Liver (tissue), 8 donors: ENCODE measurements at regions not wholly inside any gene's neighbourhood (a gene's known extent, or its start where the extent isn't known, plus 50 kb on each side); places are given as distances from the start of the nearest gene placed in this dataset.

ENCODE experiments used
- DNase-seq: peaks from one replicate; pipeline ENCODE4 v3.0.0-alpha.2; 2017; ENCODE audit warnings: low spot score
- H3K27ac ChIP-seq, 2 donors: one replicate each; pipeline ENCODE4 v1.7.0; 2013; ENCODE audit warnings: inconsistent platforms in 2 of 2, low read length in 2 of 2, control low read depth in 1 of 2, low read depth in 1 of 2, mild to moderate bottlenecking in 1 of 2
- H3K27me3 ChIP-seq, 4 donors: one replicate each; pipeline versions ENCODE4 v1.6.1 to v1.7.0; 2013; ENCODE audit warnings: low read length in 3 of 4, inconsistent platforms in 1 of 4, mild to moderate bottlenecking in 1 of 4, moderate library complexity in 1 of 4; ENCODE audit not compliant: control insufficient read depth in 4 of 4, insufficient read depth in 4 of 4
- H3K36me3 ChIP-seq, 4 donors: one replicate each; pipeline versions ENCODE4 v1.6.1 to v1.7.0; 2013; ENCODE audit warnings: low read length in 3 of 4, mild to moderate bottlenecking in 3 of 4, low read depth in 1 of 4, moderate library complexity in 1 of 4; ENCODE audit not compliant: control insufficient read depth in 4 of 4, insufficient read depth in 3 of 4
- H3K4me1 ChIP-seq, 4 donors: one replicate each; pipeline versions ENCODE4 v1.6.1 to v1.7.0; 2013; ENCODE audit warnings: low read length in 3 of 4, mild to moderate bottlenecking in 3 of 4, moderate library complexity in 1 of 4; ENCODE audit not compliant: control insufficient read depth in 4 of 4, insufficient read depth in 4 of 4
- H3K4me3 ChIP-seq, 3 donors: one replicate each; pipeline versions ENCODE4 v1.6.1 to v1.7.0; 2013; ENCODE audit warnings: low read length in 3 of 3, control low read depth in 1 of 3, low read depth in 1 of 3, mild to moderate bottlenecking in 1 of 3
- H3K9ac ChIP-seq, 2 donors: one replicate each; pipeline ENCODE4 v1.7.0; 2013; ENCODE audit warnings: low read length in 2 of 2, mild to moderate bottlenecking in 2 of 2, moderate library complexity in 2 of 2, control low read depth in 1 of 2, low read depth in 1 of 2
- H3K9me3 ChIP-seq, 4 donors: one replicate each; pipeline versions ENCODE4 v1.6.1 to v1.7.0; 2013; ENCODE audit warnings: low read length in 3 of 4; ENCODE audit not compliant: control insufficient read depth in 4 of 4
- EGR1 ChIP-seq, 2 donors: IDR thresholded peaks; 2 replicates each; pipeline ENCODE4 v1.6.1; 2016 to 2018; ENCODE audit warnings: antibody characterized with exemption in 2 of 2, low read depth in 2 of 2
- FOXA1 ChIP-seq: IDR thresholded peaks from 2 replicates; pipeline ENCODE4 v1.6.1; 2016; ENCODE audit warnings: antibody characterized with exemption
- FOXA2 ChIP-seq: IDR thresholded peaks from 2 replicates; pipeline ENCODE4 v1.6.1; 2016; ENCODE audit warnings: antibody characterized with exemption
- HNF4G ChIP-seq: IDR thresholded peaks from 2 replicates; pipeline ENCODE4 v1.6.1; 2016; ENCODE audit warnings: antibody characterized with exemption
- JUND ChIP-seq, 2 donors: IDR thresholded peaks; 2 replicates each; pipeline ENCODE4 v1.6.1; 2016; ENCODE audit warnings: antibody characterized with exemption in 2 of 2
- NR2F2 ChIP-seq: IDR thresholded peaks from 2 replicates; pipeline ENCODE4 v1.6.1; 2016; ENCODE audit warnings: antibody characterized with exemption
- RAD21 ChIP-seq, 2 donors: IDR thresholded peaks; 2 replicates each; pipeline ENCODE4 v1.6.1; 2016; ENCODE audit warnings: antibody characterized with exemption in 2 of 2, mild to moderate bottlenecking in 2 of 2
- RXRA ChIP-seq, 2 donors: IDR thresholded peaks; 2 replicates each; pipeline ENCODE4 v1.6.1; 2017 to 2018; ENCODE audit warnings: antibody characterized with exemption in 2 of 2, mild to moderate bottlenecking in 1 of 2
- SP1 ChIP-seq: IDR thresholded peaks from 2 replicates; pipeline ENCODE4 v1.6.1; 2018; ENCODE audit warnings: antibody characterized with exemption, mild to moderate bottlenecking
- TAF1 ChIP-seq: conservative IDR thresholded peaks from 2 replicates; pipeline ENCODE4 v1.6.1; 2016; ENCODE audit warnings: antibody characterized with exemption, mild to moderate bottlenecking
- WGBS: extraction: QIAGEN DNeasy Blood & Tissue Kit; methylation state at CpG from one replicate; pipeline ENCODE4 v1.1.7; 2013; 5-methylcytosine and 5-hydroxymethylcytosine counted together
- TF ChIP-seq, protein P1 (sequence below): IDR thresholded peaks from 2 replicates; pipeline ENCODE4 v1.6.1; 2016; ENCODE audit warnings: antibody characterized with exemption, mild to moderate bottlenecking
- TF ChIP-seq, protein P2 (sequence below): IDR thresholded peaks from 2 replicates; pipeline ENCODE4 v1.6.1; 2016; ENCODE audit warnings: antibody characterized with exemption
- TF ChIP-seq, protein P3 (sequence below): IDR thresholded peaks from 2 replicates; pipeline ENCODE4 v1.6.1; 2016; ENCODE audit warnings: antibody characterized with exemption
- TF ChIP-seq, protein P4 (sequence below): IDR thresholded peaks from 2 replicates; pipeline ENCODE4 v1.6.1; 2016; ENCODE audit warnings: antibody characterized with exemption
- TF ChIP-seq, protein P5 (sequence below): fragments of 150-350 bp; IDR thresholded peaks from 2 replicates; pipeline ENCODE4 v1.5.1; 2017; ENCODE audit warnings: improper control_type of control experiment, low read depth, low read length; ENCODE audit not compliant: missing input control
- donor health status: healthy.
- donor health status: healthy.
- donor health status: healthy.
- donor health status: healthy.
- donor health status: healthy.

DNA sequence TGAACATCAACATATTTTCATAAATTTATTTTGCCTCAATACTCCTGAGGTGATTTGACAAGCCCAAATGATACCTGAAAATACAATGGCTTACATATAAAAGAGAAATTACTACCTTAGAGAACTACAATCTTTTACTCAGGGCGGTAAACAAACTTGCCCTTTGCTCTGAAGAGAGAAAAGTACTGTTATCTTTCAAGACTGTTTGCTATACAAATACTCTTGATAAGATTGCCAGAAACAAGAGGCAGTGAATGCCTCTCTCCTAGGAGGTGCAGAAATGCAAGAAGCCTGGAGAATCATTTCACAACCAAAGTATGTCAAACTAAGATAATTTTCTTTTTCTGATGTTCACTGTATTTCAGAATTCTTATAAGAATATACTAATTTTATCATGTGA is 160.3 kb downstream of the ALX1 start:
- TF ChIP-seq EGR1 (IDR thresholded peaks at IDR 0.05; ENCODE audit: low read depth in 2 of 2) (no peak), SP1 (no peak), HNF4G (no peak), RAD21 (IDR thresholded peaks at IDR 0.05) (no peak)
- Histone ChIP-seq H3K27me3 (peaks cover 0 to 6% (median 2%) of the 10 kb centered on the region in 4 donors), H3K9ac (no peak overlapping the region), H3K36me3 (no peaks in the 10 kb centered on the region), H3K9me3 (no peaks in the 10 kb centered on the region), H3K4me1 (no peaks in the 10 kb centered on the region), H3K4me3 (no peak overlapping the region), H3K27ac (no peak overlapping the region)
- no peak for DNase-seq
- WGBS = 49% methylated on average over 1 of the region's 1 CpG

DNA sequence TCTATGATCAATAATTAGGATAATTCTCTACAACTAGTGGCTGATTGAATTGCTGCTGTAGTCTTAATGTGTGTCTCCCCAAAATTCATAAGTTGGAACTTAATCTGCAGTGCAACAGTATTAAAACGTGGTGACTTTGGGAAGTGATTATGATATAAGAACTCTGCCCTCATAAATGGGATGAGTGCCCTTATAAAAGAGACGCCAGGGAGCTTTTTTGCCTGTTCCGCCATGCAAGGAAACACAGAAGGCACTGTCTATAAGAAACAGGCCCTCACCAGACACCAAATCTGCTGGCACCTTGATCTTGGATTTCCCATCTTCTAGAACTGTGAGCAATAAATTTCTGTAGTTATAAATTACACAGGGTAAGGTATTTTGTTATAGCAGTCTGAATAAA is 161.0 kb downstream of the ALX1 start:
- Histone ChIP-seq H3K36me3 (no peaks in the 10 kb centered on the region), H3K4me1 (no peaks in the 10 kb centered on the region), H3K27me3 (peaks cover 0 to 6% (median 2%) of the 10 kb centered on the region in 4 donors), H3K27ac (no peak overlapping the region), H3K9ac (no peak overlapping the region), H3K4me3 (no peak overlapping the region), H3K9me3 (no peaks in the 10 kb centered on the region)
- TF ChIP-seq RXRA (IDR thresholded peaks at IDR 0.05) = no peak
- TF ChIP-seq JUND (IDR thresholded peaks at IDR 0.05) = no peak
- TF ChIP-seq SP1 = no peak
- WGBS = 72% methylated on average over 3 of the region's 3 CpGs
- no peak for DNase-seq

DNA sequence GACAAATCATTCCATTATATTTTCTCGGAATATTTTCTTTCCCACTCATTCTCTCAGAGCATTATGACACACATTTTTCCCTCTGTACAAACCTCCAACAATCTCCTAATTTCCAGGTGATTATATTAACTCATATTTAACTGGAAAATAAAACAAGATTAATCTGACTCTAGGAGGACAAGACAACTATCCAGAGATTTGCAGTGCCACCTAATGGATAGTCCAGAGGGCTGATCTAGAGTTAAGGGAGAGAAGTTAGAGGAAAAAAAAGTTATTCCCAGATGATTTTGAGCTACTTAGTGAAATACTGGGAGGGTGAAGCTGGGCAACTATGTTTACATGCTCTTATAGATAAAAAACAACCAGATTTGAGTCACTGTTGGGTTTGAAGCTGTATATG is 161.7 kb downstream of the ALX1 start:
- H3K4me1 ChIP-seq = no peaks in the 10 kb centered on the region
- no peaks in the 10 kb centered on the region for H3K9me3 ChIP-seq
- no peak for TF ChIP-seq FOXA1
- TF ChIP-seq RAD21 (IDR thresholded peaks at IDR 0.05) = peak; percentile 31 to 35
- no peak for DNase-seq
- H3K27ac ChIP-seq = no peak overlapping the region
- no peak overlapping the region for H3K4me3 ChIP-seq
- no peak overlapping the region for H3K9ac ChIP-seq
- no peaks in the 10 kb centered on the region for H3K36me3 ChIP-seq
- H3K27me3 ChIP-seq = peaks cover 0 to 6% (median 2%) of the 10 kb centered on the region in 4 donors
- WGBS = 76% methylated on average over 1 of the region's 1 CpG

DNA sequence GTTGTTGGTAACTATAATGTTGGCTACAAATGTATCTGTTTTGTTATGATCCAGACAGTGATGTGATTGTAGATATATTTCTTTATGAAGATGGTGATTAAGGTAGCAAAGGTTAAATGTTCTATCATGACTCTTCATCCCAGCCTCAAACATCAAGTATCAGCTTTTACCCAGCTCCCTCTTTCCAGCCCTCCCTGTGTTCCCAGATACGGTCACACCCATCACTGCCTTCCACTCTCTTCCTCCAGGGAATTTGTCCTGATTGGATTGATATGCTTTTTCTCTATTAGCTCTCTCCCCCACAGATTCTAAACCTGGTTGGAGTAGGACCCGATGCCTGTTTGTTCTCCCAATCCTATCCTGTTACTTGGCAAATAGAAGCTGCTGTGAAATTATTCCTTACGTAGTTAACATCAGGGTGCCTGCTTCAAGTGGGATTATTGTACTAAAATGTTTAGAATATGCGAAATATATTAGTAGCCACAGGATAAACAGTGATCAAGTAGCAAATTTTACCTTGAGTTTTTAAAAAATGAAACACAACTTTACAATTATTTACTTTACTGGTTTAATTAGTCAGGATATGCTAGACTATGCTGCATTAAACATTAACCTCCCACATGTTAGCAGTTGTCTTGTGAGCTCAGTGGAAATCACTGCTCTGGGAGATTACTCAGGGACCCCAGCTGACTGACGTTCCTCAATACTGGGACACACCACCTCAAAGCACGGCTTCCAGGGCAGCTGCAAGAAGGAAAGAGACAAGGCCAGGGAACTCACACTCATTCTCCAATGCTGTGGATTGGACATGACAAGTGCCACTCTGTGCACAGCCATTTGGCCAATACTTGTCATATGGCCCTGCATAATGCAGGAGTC is 165.3 kb downstream of the ALX1 start:
- DNase-seq = no peak
- Histone ChIP-seq H3K9ac (no peak overlapping the region), H3K9me3 (no peaks in the 10 kb centered on the region), H3K27ac (no peak overlapping the region), H3K4me1 (no peaks in the 10 kb centered on the region), H3K4me3 (no peak overlapping the region), H3K36me3 (no peaks in the 10 kb centered on the region), H3K27me3 (peaks cover 0 to 3% (median 0%) of the 10 kb centered on the region in 4 donors)
- WGBS = 36% methylated on average over 6 of the region's 6 CpGs
- TF ChIP-seq, protein P1, sequence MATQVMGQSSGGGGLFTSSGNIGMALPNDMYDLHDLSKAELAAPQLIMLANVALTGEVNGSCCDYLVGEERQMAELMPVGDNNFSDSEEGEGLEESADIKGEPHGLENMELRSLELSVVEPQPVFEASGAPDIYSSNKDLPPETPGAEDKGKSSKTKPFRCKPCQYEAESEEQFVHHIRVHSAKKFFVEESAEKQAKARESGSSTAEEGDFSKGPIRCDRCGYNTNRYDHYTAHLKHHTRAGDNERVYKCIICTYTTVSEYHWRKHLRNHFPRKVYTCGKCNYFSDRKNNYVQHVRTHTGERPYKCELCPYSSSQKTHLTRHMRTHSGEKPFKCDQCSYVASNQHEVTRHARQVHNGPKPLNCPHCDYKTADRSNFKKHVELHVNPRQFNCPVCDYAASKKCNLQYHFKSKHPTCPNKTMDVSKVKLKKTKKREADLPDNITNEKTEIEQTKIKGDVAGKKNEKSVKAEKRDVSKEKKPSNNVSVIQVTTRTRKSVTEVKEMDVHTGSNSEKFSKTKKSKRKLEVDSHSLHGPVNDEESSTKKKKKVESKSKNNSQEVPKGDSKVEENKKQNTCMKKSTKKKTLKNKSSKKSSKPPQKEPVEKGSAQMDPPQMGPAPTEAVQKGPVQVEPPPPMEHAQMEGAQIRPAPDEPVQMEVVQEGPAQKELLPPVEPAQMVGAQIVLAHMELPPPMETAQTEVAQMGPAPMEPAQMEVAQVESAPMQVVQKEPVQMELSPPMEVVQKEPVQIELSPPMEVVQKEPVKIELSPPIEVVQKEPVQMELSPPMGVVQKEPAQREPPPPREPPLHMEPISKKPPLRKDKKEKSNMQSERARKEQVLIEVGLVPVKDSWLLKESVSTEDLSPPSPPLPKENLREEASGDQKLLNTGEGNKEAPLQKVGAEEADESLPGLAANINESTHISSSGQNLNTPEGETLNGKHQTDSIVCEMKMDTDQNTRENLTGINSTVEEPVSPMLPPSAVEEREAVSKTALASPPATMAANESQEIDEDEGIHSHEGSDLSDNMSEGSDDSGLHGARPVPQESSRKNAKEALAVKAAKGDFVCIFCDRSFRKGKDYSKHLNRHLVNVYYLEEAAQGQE = no peak
- TF ChIP-seq RXRA (IDR thresholded peaks at IDR 0.05) (no peak), SP1 (no peak), FOXA2 (no peak), FOXA1 (no peak), JUND (IDR thresholded peaks at IDR 0.05) (no peak), NR2F2 (no peak), HNF4G (no peak), RAD21 (IDR thresholded peaks at IDR 0.05) (no peak), TAF1 (no peak)
- TF ChIP-seq, protein P2, sequence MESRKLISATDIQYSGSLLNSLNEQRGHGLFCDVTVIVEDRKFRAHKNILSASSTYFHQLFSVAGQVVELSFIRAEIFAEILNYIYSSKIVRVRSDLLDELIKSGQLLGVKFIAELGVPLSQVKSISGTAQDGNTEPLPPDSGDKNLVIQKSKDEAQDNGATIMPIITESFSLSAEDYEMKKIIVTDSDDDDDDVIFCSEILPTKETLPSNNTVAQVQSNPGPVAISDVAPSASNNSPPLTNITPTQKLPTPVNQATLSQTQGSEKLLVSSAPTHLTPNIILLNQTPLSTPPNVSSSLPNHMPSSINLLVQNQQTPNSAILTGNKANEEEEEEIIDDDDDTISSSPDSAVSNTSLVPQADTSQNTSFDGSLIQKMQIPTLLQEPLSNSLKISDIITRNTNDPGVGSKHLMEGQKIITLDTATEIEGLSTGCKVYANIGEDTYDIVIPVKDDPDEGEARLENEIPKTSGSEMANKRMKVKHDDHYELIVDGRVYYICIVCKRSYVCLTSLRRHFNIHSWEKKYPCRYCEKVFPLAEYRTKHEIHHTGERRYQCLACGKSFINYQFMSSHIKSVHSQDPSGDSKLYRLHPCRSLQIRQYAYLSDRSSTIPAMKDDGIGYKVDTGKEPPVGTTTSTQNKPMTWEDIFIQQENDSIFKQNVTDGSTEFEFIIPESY = no peak
- TF ChIP-seq, protein P3, sequence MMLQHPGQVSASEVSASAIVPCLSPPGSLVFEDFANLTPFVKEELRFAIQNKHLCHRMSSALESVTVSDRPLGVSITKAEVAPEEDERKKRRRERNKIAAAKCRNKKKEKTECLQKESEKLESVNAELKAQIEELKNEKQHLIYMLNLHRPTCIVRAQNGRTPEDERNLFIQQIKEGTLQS = no peak
- TF ChIP-seq, protein P4, sequence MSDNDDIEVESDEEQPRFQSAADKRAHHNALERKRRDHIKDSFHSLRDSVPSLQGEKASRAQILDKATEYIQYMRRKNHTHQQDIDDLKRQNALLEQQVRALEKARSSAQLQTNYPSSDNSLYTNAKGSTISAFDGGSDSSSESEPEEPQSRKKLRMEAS = no peak
- TF ChIP-seq, protein P5, sequence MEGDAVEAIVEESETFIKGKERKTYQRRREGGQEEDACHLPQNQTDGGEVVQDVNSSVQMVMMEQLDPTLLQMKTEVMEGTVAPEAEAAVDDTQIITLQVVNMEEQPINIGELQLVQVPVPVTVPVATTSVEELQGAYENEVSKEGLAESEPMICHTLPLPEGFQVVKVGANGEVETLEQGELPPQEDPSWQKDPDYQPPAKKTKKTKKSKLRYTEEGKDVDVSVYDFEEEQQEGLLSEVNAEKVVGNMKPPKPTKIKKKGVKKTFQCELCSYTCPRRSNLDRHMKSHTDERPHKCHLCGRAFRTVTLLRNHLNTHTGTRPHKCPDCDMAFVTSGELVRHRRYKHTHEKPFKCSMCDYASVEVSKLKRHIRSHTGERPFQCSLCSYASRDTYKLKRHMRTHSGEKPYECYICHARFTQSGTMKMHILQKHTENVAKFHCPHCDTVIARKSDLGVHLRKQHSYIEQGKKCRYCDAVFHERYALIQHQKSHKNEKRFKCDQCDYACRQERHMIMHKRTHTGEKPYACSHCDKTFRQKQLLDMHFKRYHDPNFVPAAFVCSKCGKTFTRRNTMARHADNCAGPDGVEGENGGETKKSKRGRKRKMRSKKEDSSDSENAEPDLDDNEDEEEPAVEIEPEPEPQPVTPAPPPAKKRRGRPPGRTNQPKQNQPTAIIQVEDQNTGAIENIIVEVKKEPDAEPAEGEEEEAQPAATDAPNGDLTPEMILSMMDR = no peak
